A549 (cell line): ENCODE measurements at regions not wholly inside any gene's neighbourhood (a gene's known extent, or its start where the extent isn't known, plus 50 kb on each side); places are given as distances from the start of the nearest gene placed in this dataset.

Source experiments
- ATAC-seq, 2 experiments: fragments of 200-7000 bp in 1 of 2; fragments of >200 bp in 1 of 2; cut with Nextera tagmentation in 1 of 2; cut with Tn5 transposase in 1 of 2; 3 replicates each; pipeline versions ENCODE4 v1.8.0 to v1.9.1; 2018 to 2020; ENCODE audit warnings: mild to moderate bottlenecking in 1 of 2, moderate library complexity in 1 of 2
- CTCF ChIA-PET: fragments of 300-600 bp; sonication (Branson Sonifier 250); formaldehyde crosslinking; extraction: SDS; loops from one replicate; lab custom pipeline; 2021; ENCODE audit warnings: antibody characterized with exemption, inconsistent platforms; lab: Yijun Ruan, JAX
- POLR2A ChIA-PET: fragments of 350-600 bp; formaldehyde crosslinking; extraction: SDS; loops from one replicate; lab custom pipeline; 2021; ENCODE audit warnings: antibody characterized with exemption, inconsistent platforms; lab: Yijun Ruan, JAX
- DNase-seq, 2 experiments: peaks; one replicate each; pipeline versions ENCODE4 v3.0.0 to v3.0.0-alpha.2; 2011 to 2016; ENCODE audit warnings: low read depth in 1 of 2, low spot score in 1 of 2
- FAIRE-seq: peaks from 2 replicates; lab custom pipeline; 2011; peaks lifted over from hg19 to GRCh38; lab: Jason Lieb, UNC
- H3K27ac ChIP-seq, 2 experiments: fragments of >200 bp; sonication (Bioruptor Twin); formaldehyde crosslinking; 3 replicates each; pipeline ENCODE4 v1.5.1; 2016 to 2017
- H3K4me1 ChIP-seq: fragments of >200 bp; sonication (Bioruptor Twin); formaldehyde crosslinking; 3 replicates; pipeline ENCODE4 v1.6.1; 2016
- H3K4me2 ChIP-seq: fragments of >200 bp; sonication (Bioruptor Twin); formaldehyde crosslinking; 3 replicates; pipeline ENCODE4 v1.6.1; 2016
- H3K4me3 ChIP-seq: fragments of >200 bp; sonication (Bioruptor Twin); formaldehyde crosslinking; 3 replicates; pipeline ENCODE4 v1.5.1; 2016
- H3K9me3 ChIP-seq: fragments of >200 bp; sonication (Bioruptor Twin); formaldehyde crosslinking; 3 replicates; pipeline ENCODE4 v1.6.1; 2016
- BCL3 ChIP-seq: fragments of >200 bp; sonication (Bioruptor Twin); formaldehyde crosslinking; IDR thresholded peaks from 3 replicates; pipeline ENCODE4 v1.6.1; 2016
- CHD2 ChIP-seq: fragments of 150-350 bp; IDR thresholded peaks from 2 replicates; pipeline ENCODE4 v1.6.1; 2014; ENCODE audit warnings: low read length; ENCODE audit not compliant: partially characterized antibody
- FOXS1 ChIP-seq: fragments of 250-450 bp; sonication (Bioruptor Pico); IDR thresholded peaks from 2 replicates; pipeline ENCODE4 v1.5.0; 2020; ENCODE audit warnings: mild to moderate bottlenecking, moderate library complexity
- HDAC2 ChIP-seq: fragments of 200-600 bp; sonication (generic); IDR thresholded peaks from 2 replicates; pipeline ENCODE4 v1.6.1; 2016
- HES2 ChIP-seq: fragments of >200 bp; sonication (Bioruptor Twin); formaldehyde crosslinking; IDR thresholded peaks from 2 replicates; pipeline ENCODE4 v1.6.1; 2016
- NFE2L2 ChIP-seq: fragments of 150-350 bp; conservative IDR thresholded peaks from 2 replicates; pipeline ENCODE4 v1.6.1; 2014; ENCODE audit warnings: low read length
- PBX3 ChIP-seq: IDR thresholded peaks from 2 replicates; pipeline ENCODE4 v1.6.1; 2012
- PHF8 ChIP-seq: fragments of 200-600 bp; sonication (generic); IDR thresholded peaks from 2 replicates; pipeline ENCODE4 v1.6.1; 2016; ENCODE audit warnings: low read depth, mild to moderate bottlenecking, antibody characterized with exemption, moderate library complexity, borderline replicate concordance
- POLR2AphosphoS2 ChIP-seq: conservative IDR thresholded peaks from 2 replicates; pipeline ENCODE4 v1.6.1; 2012; ENCODE audit warnings: low read length, improper control_type of control experiment, inconsistent platforms
- RARB ChIP-seq: fragments of 250-450 bp; sonication (Bioruptor Pico); IDR thresholded peaks from 2 replicates; pipeline ENCODE4 v1.8.0; 2021; ENCODE audit warnings: mild to moderate bottlenecking, moderate library complexity
- RCOR1 ChIP-seq: fragments of 150-350 bp; IDR thresholded peaks from 2 replicates; pipeline ENCODE4 v1.6.1; 2014; ENCODE audit warnings: antibody characterized with exemption, low read length, low read depth
- SMC3 ChIP-seq: fragments of >200 bp; sonication (Bioruptor Twin); formaldehyde crosslinking; IDR thresholded peaks from 3 replicates; pipeline ENCODE4 v1.6.1; 2018; ENCODE audit warnings: inconsistent platforms
- ZC3H11A ChIP-seq: fragments of 450-650 bp; IDR thresholded peaks from 2 replicates; pipeline ENCODE4 v1.6.1; 2014; ENCODE audit warnings: antibody characterized with exemption, mild to moderate bottlenecking
- WGBS: methylation state at CpG from one replicate; pipeline ENCODE4 v1.1.6; 2017; ENCODE audit errors: missing lambda C conversion rate; 5-methylcytosine and 5-hydroxymethylcytosine counted together
- TF ChIP-seq, protein P1 (sequence below): fragments of >200 bp; sonication (Bioruptor Twin); formaldehyde crosslinking; IDR thresholded peaks from 3 replicates; pipeline ENCODE4 v1.5.1; 2016
- TF ChIP-seq, protein P2 (sequence below): fragments of 200-600 bp; sonication (generic); IDR thresholded peaks from 2 replicates; pipeline ENCODE4 v1.6.1; 2016; ENCODE audit warnings: antibody characterized with exemption, mild to moderate bottlenecking, moderate library complexity
- TF ChIP-seq, protein P3 (sequence below): fragments of 450-650 bp; IDR thresholded peaks from 2 replicates; pipeline ENCODE4 v1.6.1; 2014; ENCODE audit warnings: antibody characterized with exemption

- ChIA-PET CTCF (no interaction called here), POLR2A (no interaction called here)
- H3K4me2 ChIP-seq = no peak overlapping the region
- 46% methylated on average over 3 of the region's 3 CpGs for WGBS
- H3K9me3 ChIP-seq = no peaks in the 10 kb centered on the region
- FAIRE-seq (no peak), DNase-seq (no peak), ATAC-seq (no peak)
- H3K4me3 ChIP-seq = no peak overlapping the region
- peak overlapping the region; percentile 1 to 45; a peak in 2 of 6 replicates for H3K27ac ChIP-seq
- peaks cover 40% of the 10 kb centered on the region for H3K4me1 ChIP-seq
- TF ChIP-seq, protein P1, sequence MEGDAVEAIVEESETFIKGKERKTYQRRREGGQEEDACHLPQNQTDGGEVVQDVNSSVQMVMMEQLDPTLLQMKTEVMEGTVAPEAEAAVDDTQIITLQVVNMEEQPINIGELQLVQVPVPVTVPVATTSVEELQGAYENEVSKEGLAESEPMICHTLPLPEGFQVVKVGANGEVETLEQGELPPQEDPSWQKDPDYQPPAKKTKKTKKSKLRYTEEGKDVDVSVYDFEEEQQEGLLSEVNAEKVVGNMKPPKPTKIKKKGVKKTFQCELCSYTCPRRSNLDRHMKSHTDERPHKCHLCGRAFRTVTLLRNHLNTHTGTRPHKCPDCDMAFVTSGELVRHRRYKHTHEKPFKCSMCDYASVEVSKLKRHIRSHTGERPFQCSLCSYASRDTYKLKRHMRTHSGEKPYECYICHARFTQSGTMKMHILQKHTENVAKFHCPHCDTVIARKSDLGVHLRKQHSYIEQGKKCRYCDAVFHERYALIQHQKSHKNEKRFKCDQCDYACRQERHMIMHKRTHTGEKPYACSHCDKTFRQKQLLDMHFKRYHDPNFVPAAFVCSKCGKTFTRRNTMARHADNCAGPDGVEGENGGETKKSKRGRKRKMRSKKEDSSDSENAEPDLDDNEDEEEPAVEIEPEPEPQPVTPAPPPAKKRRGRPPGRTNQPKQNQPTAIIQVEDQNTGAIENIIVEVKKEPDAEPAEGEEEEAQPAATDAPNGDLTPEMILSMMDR = no peak
Measured at GRCh38 chr2:215615803-215616174, 179.9 kb upstream of the FN1 start.

DNA sequence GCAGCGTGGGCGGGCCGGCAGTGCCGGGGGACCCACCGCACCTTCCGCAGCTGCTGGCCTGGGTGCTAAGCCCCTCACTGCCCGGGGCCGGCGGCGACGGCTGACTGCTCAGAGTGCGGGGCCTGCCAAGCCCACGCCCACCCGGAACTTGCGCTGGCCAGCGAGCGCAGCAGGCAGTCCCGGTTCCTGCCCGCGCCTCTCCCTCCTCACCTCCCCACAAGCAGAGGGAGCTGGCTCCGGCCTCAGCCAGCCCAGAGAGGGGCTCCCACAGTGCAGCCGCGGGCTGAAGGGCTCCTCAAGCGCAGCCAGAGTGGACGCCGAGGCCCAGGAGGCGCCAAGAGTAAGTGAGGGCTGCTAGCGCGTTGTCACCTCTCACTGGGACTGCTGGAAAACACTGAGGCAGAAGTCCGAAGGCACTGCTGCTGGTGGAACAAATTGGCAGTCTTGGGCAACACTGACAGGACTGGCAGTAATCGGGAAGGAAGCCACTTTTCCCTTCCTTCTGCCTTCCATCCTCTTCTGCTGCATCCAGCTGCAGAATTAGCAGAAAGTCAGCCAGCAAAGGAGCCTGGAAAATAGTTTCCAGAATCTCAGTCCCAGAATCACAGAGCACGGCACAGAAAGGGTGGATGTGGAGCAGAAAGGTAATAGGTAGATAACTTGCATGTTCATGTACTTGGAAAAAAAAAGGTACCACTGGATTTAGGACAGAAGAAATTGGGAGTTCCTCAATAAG is 179.4 kb upstream of the FN1 start:
- ChIA-PET POLR2A (interaction anchor here (0.6 kb wide), 1 partner anchor 22 kb away, joined by 7 read pairs; no protein-coding TSS in a partner anchor), CTCF (no interaction called here)
- DNase-seq (no peak), FAIRE-seq (no peak), ATAC-seq (no peak)
- Histone ChIP-seq H3K4me2 (no peak overlapping the region), H3K9me3 (no peaks in the 10 kb centered on the region), H3K27ac (peak overlapping the region in 1 of 2 experiments; percentile 45; a peak in 2 of 6 replicates), H3K4me3 (no peak overlapping the region), H3K4me1 (peaks cover 37% of the 10 kb centered on the region)
- TF ChIP-seq SMC3 (no peak), BCL3 (no peak), FOXS1 (CRISPR knock-in tag) (no peak), PBX3 (no peak), HDAC2 (no peak), NFE2L2 (no peak), RCOR1 (no peak), PHF8 (no peak), POLR2AphosphoS2 (no peak), CHD2 (no peak), ZC3H11A (no peak), HES2 (no peak), RARB (CRISPR knock-in tag) (no peak)
- TF ChIP-seq, protein P2, sequence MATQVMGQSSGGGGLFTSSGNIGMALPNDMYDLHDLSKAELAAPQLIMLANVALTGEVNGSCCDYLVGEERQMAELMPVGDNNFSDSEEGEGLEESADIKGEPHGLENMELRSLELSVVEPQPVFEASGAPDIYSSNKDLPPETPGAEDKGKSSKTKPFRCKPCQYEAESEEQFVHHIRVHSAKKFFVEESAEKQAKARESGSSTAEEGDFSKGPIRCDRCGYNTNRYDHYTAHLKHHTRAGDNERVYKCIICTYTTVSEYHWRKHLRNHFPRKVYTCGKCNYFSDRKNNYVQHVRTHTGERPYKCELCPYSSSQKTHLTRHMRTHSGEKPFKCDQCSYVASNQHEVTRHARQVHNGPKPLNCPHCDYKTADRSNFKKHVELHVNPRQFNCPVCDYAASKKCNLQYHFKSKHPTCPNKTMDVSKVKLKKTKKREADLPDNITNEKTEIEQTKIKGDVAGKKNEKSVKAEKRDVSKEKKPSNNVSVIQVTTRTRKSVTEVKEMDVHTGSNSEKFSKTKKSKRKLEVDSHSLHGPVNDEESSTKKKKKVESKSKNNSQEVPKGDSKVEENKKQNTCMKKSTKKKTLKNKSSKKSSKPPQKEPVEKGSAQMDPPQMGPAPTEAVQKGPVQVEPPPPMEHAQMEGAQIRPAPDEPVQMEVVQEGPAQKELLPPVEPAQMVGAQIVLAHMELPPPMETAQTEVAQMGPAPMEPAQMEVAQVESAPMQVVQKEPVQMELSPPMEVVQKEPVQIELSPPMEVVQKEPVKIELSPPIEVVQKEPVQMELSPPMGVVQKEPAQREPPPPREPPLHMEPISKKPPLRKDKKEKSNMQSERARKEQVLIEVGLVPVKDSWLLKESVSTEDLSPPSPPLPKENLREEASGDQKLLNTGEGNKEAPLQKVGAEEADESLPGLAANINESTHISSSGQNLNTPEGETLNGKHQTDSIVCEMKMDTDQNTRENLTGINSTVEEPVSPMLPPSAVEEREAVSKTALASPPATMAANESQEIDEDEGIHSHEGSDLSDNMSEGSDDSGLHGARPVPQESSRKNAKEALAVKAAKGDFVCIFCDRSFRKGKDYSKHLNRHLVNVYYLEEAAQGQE = no peak
- TF ChIP-seq, protein P3, sequence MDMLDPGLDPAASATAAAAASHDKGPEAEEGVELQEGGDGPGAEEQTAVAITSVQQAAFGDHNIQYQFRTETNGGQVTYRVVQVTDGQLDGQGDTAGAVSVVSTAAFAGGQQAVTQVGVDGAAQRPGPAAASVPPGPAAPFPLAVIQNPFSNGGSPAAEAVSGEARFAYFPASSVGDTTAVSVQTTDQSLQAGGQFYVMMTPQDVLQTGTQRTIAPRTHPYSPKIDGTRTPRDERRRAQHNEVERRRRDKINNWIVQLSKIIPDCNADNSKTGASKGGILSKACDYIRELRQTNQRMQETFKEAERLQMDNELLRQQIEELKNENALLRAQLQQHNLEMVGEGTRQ = no peak
- WGBS = 96% methylated on average over 30 of the region's 32 CpGs
